ENCODE measurements at regions not wholly inside any gene's neighbourhood (a gene's known extent, or its start where the extent isn't known, plus 50 kb on each side); places are given as distances from the start of the nearest gene placed in this dataset.

- no peak for TF ChIP-seq TGIF2 (CRISPR knock-in tag; IDR thresholded peaks at IDR 0.05)
- TF ChIP-seq RNF2 (IDR thresholded peaks at IDR 0.05): no peak
- no peak for TF ChIP-seq L3MBTL2 (IDR thresholded peaks at IDR 0.05)
- TF ChIP-seq ZNF224 (CRISPR knock-in tag; IDR thresholded peaks at IDR 0.05): no peak
- TF ChIP-seq ZBTB7A (IDR thresholded peaks at IDR 0.05; ENCODE audit: borderline replicate concordance, control insufficient read depth, low read depth, low read length): no peak
- no peak for TF ChIP-seq ZNF589 (CRISPR knock-in tag; IDR thresholded peaks at IDR 0.05; ENCODE audit: low read depth)
- no peak for TF ChIP-seq ZNF583 (CRISPR knock-in tag; IDR thresholded peaks at IDR 0.05)
- TF ChIP-seq FOXA1 (IDR thresholded peaks at IDR 0.05; ENCODE audit: borderline replicate concordance): no peak
- no peak for TF ChIP-seq RBM14 (IDR thresholded peaks at IDR 0.05; ENCODE audit: borderline replicate concordance, insufficient read depth, low read depth, low read length)
- peak; percentile 51; the same call in 1 of the 2 replicates for TF ChIP-seq BCOR (IDR thresholded peaks at IDR 0.05)
- no peak for TF ChIP-seq HMG20B (CRISPR knock-in tag; IDR thresholded peaks at IDR 0.05)
- peak; percentile 71 for TF ChIP-seq NFIC (IDR thresholded peaks at IDR 0.05)
- no peak for TF ChIP-seq TEAD2 (tag; IDR thresholded peaks at IDR 0.05)
- TF ChIP-seq, protein P1, sequence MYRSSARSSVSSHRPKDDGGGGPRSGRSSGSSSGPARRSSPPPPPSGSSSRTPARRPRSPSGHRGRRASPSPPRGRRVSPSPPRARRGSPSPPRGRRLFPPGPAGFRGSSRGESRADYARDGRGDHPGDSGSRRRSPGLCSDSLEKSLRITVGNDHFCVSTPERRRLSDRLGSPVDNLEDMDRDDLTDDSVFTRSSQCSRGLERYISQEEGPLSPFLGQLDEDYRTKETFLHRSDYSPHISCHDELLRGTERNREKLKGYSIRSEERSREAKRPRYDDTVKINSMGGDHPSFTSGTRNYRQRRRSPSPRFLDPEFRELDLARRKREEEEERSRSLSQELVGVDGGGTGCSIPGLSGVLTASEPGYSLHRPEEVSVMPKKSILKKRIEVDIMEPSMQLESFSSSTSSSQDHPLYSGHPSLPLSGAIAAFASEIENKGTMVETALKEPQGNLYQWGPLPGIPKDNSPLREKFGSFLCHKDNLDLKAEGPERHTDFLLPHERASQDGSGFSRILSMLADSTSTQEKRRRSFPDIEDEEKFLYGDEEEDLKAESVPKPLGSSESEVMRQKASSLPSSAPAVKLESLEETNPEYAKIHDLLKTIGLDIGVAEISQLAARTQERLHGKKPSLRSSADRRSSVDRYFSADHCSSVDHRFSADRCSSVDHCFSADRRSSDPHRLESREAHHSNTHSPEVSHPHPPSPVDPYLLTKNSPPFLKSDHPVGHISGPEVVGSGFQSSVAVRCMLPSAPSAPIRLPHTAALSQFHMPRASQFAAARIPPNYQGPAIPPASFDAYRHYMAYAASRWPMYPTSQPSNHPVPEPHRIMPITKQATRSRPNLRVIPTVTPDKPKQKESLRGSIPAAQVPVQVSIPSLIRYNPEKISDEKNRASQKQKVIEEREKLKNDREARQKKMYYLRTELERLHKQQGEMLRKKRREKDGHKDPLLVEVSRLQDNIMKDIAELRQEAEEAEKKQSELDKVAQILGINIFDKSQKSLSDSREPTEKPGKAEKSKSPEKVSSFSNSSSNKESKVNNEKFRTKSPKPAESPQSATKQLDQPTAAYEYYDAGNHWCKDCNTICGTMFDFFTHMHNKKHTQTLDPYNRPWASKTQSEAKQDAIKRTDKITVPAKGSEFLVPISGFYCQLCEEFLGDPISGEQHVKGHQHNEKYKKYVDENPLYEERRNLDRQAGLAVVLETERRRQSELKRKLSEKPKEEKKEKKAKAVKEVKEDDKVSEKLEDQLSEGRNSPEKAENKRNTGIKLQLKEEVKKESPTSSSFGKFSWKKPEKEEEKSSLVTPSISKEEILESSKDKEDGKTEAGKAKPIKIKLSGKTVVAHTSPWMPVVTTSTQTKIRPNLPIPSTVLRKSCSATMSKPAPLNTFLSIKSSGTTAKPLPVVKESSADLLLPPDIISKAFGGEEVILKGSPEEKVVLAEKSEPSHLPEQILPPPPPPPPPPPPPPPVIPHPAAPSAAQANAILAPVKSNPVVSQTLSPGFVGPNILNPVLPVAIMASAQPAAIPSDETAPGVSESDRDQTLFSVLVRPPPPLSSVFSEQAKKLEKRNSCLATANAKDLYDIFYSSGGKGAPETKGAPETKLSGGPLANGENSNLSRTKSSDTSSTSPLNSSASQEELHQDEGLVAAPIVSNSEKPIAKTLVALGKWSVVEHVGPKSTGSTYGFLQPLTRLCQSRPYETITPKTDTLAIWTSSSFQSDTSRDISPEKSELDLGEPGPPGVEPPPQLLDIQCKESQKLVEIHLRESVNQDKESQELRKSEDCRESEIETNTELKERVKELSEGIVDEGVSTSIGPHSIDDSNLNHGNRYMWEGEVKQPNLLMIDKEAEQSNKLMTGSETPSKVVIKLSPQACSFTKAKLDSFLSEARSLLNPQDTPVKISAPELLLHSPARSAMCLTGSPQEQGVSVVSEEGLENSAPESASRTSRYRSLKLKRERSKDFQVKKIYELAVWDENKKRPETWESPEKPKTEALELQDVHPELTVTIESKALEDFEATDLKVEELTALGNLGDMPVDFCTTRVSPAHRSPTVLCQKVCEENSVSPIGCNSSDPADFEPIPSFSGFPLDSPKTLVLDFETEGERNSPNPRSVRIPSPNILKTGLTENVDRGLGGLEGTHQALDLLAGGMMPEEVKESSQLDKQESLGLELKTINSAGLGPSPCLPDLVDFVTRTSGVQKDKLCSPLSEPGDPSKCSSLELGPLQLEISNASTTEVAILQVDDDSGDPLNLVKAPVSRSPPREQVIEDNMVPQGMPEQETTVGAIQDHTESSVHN (IDR thresholded peaks at IDR 0.05; ENCODE audit: borderline replicate concordance in 1 of 2, low read depth in 1 of 2): no peak
- no peak for TF ChIP-seq RBM34 (IDR thresholded peaks at IDR 0.05; ENCODE audit: borderline replicate concordance, insufficient read depth, low read length)
- no peak for TF ChIP-seq WHSC1 (IDR thresholded peaks at IDR 0.05; ENCODE audit: low read length)
- TF ChIP-seq SMARCA4 (IDR thresholded peaks at IDR 0.05): no peak
- TF ChIP-seq SNRNP70 (optimal IDR thresholded peaks at IDR 0.05; ENCODE audit: low read depth, low read length): no peak
- TF ChIP-seq FIP1L1 (IDR thresholded peaks at IDR 0.05; ENCODE audit: low read depth, low read length, poor library complexity, severe bottlenecking): no peak
- TF ChIP-seq, protein P2, sequence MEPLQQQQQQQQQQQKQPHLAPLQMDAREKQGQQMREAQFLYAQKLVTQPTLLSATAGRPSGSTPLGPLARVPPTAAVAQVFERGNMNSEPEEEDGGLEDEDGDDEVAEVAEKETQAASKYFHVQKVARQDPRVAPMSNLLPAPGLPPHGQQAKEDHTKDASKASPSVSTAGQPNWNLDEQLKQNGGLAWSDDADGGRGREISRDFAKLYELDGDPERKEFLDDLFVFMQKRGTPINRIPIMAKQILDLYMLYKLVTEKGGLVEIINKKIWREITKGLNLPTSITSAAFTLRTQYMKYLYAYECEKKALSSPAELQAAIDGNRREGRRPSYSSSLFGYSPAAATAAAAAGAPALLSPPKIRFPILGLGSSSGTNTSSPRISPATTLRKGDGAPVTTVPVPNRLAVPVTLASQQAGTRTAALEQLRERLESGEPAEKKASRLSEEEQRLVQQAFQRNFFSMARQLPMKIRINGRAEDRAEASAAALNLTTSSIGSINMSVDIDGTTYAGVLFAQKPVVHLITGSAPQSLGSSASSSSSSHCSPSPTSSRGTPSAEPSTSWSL (CRISPR knock-in tag; IDR thresholded peaks at IDR 0.05; ENCODE audit: borderline replicate concordance): no peak
- peak; percentile 58 for TF ChIP-seq ZFP36 (IDR thresholded peaks at IDR 0.05; ENCODE audit: low read depth, low read length, partially characterized antibody)
- TF ChIP-seq CSDE1 (IDR thresholded peaks at IDR 0.05): no peak
These were observed 50.6 kb upstream of the LYST start (continued) for GRCh38 chr1:235917267-235917811.
